HG02943 (cell line): ENCODE measurements at regions not wholly inside any gene's neighbourhood (a gene's known extent, or its start where the extent isn't known, plus 50 kb on each side); places are given as distances from the start of the nearest gene placed in this dataset.

Experiments used
- ATAC-seq: cut with Tn5 transposase; IDR thresholded peaks from one replicate; pipeline ENCODE4 v1.9.1; 2021; ENCODE audit warnings: mild to moderate bottlenecking, low read depth, moderate library complexity; ENCODE audit not compliant: unreplicated experiment

GRCh38 chr1:239772446-239772845 lies 319.2 kb upstream of the FMN2 start:
- ATAC-seq, result no peak

GRCh38 chr1:239775466-239775865 lies 316.2 kb upstream of the FMN2 start:
- no peak for ATAC-seq

DNA sequence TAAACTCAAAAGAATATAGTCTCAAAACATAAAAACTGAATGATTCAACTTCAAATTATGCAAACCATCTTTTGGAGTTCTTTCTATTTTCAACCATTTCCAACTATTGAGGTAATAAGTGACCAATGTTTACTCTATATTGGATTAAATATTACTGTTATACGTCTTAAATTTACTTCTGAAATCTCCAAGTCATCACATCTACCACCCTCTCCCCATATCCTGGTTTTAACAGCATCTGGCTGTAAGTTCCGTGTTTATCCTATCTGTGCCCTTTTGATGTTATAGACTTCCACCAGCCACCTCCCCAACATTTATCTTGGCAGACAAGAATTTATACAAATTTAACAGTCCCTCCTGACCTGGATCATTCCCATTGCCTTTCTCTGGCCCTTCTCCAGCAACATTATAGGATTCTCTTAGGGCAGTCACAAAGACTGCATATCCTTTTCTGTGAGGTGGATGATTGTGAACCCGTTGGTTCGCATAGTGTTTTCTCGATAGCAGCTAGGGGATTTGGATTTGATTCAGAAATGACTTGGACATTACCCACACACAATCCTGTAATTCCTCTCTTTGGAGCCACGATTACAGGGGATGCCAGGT lies 313.4 kb upstream of the FMN2 start:
- ATAC-seq, result no peak

GRCh38 chr1:239779962-239780361 lies 311.7 kb upstream of the FMN2 start:
- no peak for ATAC-seq

DNA sequence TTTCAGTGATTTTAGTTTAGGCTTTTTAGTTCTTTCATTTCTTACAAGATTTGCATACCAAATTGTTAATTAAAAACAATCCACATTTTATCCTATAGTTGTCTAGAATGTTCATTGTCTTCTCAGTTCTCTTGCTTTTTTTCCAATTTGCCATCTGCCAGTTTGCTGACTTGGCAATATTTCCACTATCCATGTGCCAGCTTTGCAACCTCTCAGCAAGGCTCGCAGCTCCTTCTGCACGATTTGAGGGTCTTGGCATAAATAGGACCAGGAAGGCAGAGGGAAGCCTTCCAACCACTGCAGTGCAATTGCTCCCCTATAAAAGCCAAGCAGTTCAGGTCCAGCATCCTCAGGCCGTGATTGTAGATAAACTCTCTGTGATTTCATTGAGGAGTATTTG lies 306.8 kb upstream of the FMN2 start:
- no peak for ATAC-seq

DNA sequence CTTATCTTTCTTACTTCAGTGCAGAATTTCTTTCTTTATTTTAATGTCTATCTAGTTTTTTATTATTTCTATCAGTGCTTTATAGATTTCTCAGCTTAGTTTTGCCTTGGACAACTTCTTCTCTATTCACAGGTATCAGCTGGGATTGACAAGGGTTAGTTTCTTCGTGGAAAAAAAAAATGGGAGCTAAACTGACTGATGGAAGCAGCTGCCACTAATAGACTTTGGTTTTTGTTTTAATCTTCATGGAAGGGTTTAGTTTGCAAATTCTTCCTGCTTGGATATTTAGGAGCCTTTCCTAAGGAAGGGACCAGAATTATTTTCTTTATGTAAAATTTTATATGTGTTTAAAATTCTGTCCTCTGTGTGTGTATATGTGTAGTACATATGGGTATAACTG lies 306.1 kb upstream of the FMN2 start:
- no peak for ATAC-seq

DNA sequence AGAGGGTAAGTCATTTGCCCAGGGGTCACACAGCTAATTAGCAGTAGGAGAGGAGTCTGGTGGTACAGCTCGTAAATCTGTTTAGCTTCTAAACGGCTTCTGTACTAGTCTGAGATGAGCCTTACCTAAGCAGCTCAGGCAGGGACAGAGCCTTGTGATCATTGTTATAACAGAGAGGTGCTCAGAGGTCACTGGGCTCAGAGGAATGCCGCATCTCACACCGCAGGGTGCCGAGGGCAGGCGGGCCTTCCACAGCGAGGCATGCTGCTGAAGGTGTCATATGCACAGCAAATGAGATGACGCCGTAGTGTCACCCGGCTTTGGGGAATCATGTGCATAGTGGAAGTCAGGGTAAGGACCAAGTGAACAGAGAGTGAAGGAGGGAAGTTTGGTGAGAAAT lies 305.2 kb upstream of the FMN2 start:
- no peak for ATAC-seq

- no peak for ATAC-seq
Observed at GRCh38 chr1:239792157-239792556, 299.5 kb upstream of the FMN2 start.

DNA sequence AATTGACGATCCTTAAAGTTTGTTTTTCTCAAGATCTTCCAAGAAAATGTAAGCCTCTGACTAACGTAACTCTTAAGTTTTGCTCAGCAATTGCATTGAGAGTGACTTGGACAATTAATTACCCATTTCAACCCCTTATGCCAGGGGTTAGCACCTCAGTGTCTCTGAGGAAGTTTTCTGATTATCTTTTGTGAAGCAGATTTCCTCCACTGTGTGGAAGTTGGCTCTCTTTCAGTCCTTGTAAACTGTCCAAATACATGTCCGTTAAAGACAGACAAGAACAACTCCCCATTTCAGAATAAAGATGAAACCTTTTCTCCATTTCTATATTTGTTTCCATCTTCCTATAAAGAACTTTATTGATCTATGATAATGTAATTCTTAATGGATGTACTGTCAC lies 296.4 kb upstream of the FMN2 start:
- ATAC-seq, result no peak

DNA sequence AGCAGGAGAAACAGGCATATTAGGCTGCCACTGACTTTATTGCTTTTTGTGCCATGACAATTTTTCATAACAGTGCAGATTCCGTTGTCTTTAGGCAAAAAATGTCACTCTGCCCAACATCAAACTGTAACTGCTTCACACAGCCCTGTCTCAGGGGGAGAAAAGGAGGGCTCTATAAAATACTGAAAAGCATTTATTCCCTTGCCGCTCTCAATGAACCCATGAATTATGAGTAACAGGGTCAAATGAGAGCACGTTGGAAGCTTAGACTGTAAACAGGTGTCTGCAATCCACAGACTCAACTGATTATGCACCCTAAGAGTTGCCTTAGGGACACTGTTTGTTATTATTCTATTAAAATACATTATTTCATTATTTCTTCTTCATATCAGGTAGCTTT lies 292.1 kb upstream of the FMN2 start:
- ATAC-seq, result no peak

DNA sequence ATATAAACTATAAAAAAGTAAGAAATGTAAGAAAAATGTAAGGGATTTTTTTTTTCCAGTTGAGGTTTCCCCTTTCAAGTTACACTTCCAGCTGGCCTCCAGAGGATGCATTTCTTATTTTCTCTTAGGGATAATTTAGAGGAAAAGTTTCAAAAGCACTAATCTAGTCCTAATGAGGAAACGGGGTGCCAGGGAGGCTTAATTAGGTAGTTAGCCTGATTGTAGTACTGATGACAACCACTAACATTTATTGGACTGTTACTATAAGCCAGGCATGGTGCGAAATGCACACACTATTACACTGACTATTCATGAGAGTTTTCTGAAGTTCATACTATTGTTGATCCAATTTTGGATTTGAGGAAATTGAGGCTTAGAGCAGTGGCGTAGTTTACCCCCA lies 290.8 kb upstream of the FMN2 start:
- no peak for ATAC-seq

GRCh38 chr1:239802275-239802674 lies 289.4 kb upstream of the FMN2 start:
- no peak for ATAC-seq

GRCh38 chr1:239803781-239804180 lies 287.9 kb upstream of the FMN2 start:
- ATAC-seq, result no peak

GRCh38 chr1:239804266-239804665 lies 287.4 kb upstream of the FMN2 start:
- ATAC-seq, result no peak

GRCh38 chr1:239805042-239805441 lies 286.6 kb upstream of the FMN2 start:
- ATAC-seq, result no peak

- ATAC-seq, result no peak
Observed at GRCh38 chr1:239805851-239806772, 285.6 kb upstream of the FMN2 start.

DNA sequence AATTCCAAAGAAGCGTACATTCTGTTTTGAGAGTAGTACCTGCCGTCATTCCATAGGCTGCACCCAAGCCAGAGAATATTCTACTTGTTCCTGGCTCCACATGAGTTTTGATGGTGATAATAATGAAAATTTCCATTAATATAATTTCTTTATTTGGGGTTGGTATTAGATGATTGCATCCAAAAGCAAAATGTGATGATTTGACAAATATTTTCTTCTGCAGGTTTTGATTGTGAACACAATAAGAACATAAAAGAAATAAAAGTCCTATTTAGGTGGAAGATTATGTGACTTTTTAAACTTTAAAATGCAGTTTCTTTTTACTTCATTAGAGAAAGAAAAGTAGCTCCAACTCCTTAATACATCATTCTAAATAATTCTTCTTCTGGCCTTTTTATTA lies 284.8 kb upstream of the FMN2 start:
- no peak for ATAC-seq

GRCh38 chr1:239807361-239807760 lies 284.3 kb upstream of the FMN2 start:
- ATAC-seq, result no peak

DNA sequence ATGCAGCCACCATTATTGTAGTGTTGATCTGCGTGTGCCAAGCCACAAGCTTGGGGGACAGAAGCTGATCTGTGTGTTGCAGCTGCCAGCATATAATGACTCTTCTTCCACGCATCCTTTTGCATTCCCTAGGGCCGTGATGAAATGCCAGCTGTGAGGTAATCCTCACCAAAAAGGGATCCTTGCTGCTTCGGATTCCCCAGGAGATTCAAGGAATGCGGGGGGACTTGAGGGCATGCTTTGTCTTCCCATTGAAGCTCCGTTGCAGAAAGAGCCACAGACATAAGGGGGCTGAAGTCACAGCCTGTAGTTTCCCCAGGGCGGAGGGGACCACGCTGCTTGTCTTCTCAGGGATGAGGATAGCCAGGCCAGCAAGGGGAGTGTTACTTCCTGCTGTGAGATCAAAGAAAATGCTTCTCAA lies 281.6 kb upstream of the FMN2 start:
- no peak for ATAC-seq

DNA sequence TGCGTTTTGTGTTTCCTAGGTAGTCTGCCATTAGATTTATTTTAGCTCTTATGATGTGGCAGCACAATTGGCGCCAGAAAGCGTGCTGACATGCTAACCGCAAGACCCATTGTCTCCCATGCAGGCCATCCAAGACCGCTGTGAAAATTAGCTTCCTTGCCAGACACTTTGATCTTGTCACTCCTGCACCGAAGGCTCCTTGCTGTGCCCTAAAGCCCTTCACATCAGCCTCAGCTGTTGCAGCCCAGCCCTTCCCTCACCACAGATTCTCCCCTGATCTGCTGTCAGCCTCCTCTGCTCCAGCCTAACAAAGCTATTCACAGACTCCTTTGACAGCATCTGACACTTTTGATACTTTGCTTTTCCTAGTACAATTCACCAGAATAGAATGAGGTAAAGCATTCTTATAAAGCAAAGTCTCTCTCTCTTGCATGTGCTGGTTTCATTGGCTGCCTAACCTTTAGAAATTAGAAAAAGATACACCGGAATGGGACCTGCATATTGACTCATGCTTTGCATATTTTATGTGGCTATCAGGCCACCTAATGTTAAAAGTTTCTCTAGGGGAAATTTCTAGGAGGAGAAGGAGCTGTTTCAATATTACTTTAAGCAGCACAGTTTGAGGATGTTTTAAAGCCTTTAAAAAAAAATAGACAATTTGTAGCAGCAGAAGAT lies 280.3 kb upstream of the FMN2 start:
- no peak for ATAC-seq

- no peak for ATAC-seq
Observed at GRCh38 chr1:239812580-239812979, 279.1 kb upstream of the FMN2 start.
